ENCODE measurements at regions not wholly inside any gene's neighbourhood (a gene's known extent, or its start where the extent isn't known, plus 50 kb on each side); places are given as distances from the start of the nearest gene placed in this dataset.

DNA sequence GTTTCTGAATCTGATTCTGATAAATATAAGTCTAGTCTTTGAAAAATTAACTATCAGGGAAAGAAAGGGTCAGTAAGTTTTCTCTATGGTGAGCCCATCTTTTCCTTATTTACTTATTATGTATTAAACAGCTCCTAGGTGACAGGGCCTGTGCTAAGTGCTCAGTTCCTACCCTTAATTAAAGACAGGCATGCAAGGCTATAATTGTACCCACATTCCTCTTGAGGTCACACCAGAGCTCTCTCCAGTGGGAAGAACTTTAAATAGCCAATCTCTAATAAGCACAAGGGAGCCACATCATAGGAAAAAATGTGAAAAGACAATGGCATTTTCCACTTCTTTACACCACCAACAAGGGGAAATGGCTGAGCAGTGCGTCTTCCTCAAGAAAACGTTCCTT lies 421.8 kb upstream of the SLC35B3 start:
- no peak overlapping the region for H3K14ac ChIP-seq (replicated peaks; ENCODE audit: low read depth, low read length)
- no peak overlapping the region for H2BK120ac ChIP-seq (ENCODE audit: low read depth, low read length)
- H3K36me3 ChIP-seq (ENCODE audit: control insufficient read depth, insufficient read depth, low read length), result no peaks in the 10 kb centered on the region
- CTCF ChIA-PET, result no interaction called here
- no TSS peak for BruUV-seq (replicated peaks)
- H4K91ac ChIP-seq (ENCODE audit: insufficient read depth, low read depth, low read length), result no peak overlapping the region
- in situ Hi-C loops (cut with MboI; ENCODE audit: low sequenced_read_pairs) (no loop called here), dilution Hi-C loops (cut with HindIII; ENCODE audit: low sequenced_read_pairs, unreplicated experiment) (no loop called here), intact Hi-C loops (cut with micrococcal nuclease) (no loop called here)
- no peak overlapping the region for H2BK15ac ChIP-seq (ENCODE audit: low read depth, low read length)
- no peak overlapping the region for H3K56ac ChIP-seq (ENCODE audit: extremely low read depth, insufficient read depth, low read length)
- no peak overlapping the region for H3K9ac ChIP-seq (ENCODE audit: low read depth, low read length)
- H2BK20ac ChIP-seq (ENCODE audit: low read depth, low read length), result no peak overlapping the region
- no peak overlapping the region for H4K8ac ChIP-seq (ENCODE audit: low read depth in 2 of 2, low read length in 2 of 2)
- no peak overlapping the region for H2AK5ac ChIP-seq (ENCODE audit: low read depth, low read length)
- no CpG with 5 or more reads among the region's 2 CpGs for WGBS, 2 experiments (ENCODE audit: extremely low coverage in 2 of 2, insufficient read length in 1 of 2)
- H3K79me1 ChIP-seq (ENCODE audit: low read depth in 1 of 2, low read length in 2 of 2), result no peaks in the 10 kb centered on the region
- TF ChIP-seq SMC3 (IDR thresholded peaks at IDR 0.05; ENCODE audit: low read depth, low read length) (no peak), MAZ (IDR thresholded peaks at IDR 0.05; ENCODE audit: borderline replicate concordance, low read depth, low read length) (no peak), RAD21 (IDR thresholded peaks at IDR 0.05; ENCODE audit: low read length) (no peak), BHLHE40 (IDR thresholded peaks at IDR 0.05; ENCODE audit: low read depth, low read length) (no peak), MXI1 (IDR thresholded peaks at IDR 0.05; ENCODE audit: borderline replicate concordance, low read depth, low read length) (no peak), MAFK (IDR thresholded peaks at IDR 0.05; ENCODE audit: low read depth, low read length) (no peak), RCOR1 (IDR thresholded peaks at IDR 0.05; ENCODE audit: insufficient replicate concordance, low read length) (no peak), NFE2L2 (IDR thresholded peaks at IDR 0.05; ENCODE audit: low read depth, low read length) (no peak)
- TF ChIP-seq, protein P1, sequence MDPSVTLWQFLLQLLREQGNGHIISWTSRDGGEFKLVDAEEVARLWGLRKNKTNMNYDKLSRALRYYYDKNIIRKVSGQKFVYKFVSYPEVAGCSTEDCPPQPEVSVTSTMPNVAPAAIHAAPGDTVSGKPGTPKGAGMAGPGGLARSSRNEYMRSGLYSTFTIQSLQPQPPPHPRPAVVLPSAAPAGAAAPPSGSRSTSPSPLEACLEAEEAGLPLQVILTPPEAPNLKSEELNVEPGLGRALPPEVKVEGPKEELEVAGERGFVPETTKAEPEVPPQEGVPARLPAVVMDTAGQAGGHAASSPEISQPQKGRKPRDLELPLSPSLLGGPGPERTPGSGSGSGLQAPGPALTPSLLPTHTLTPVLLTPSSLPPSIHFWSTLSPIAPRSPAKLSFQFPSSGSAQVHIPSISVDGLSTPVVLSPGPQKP (IDR thresholded peaks at IDR 0.05; ENCODE audit: borderline replicate concordance, low read depth, low read length), result no peak
- no peak overlapping the region for H3K4me3 ChIP-seq (ENCODE audit: insufficient read depth, low read depth, low read length)
- H3K18ac ChIP-seq (ENCODE audit: low read depth, low read length), result no peak overlapping the region
- no peak overlapping the region for H3K4ac ChIP-seq (ENCODE audit: low read depth, low read length)
- no peak overlapping the region for H3K23ac ChIP-seq (ENCODE audit: low read depth, low read length)
- no peaks in the 10 kb centered on the region for H4K20me1 ChIP-seq (ENCODE audit: insufficient read depth, low read length)
- H2BK5ac ChIP-seq (ENCODE audit: low read depth, low read length, poor library complexity, severe bottlenecking), result no peak overlapping the region
- DNase-seq (no peak), ATAC-seq (ENCODE audit: low read depth) (no peak)
- no peak overlapping the region for H3K4me2 ChIP-seq (ENCODE audit: low read depth, low read length)
- no peaks in the 10 kb centered on the region for H3K27me3 ChIP-seq (ENCODE audit: control insufficient read depth, insufficient read depth, low read length)
- H3K4me1 ChIP-seq (ENCODE audit: control insufficient read depth, insufficient read depth, low read length), result no peaks in the 10 kb centered on the region
- H2AFZ ChIP-seq (replicated peaks; ENCODE audit: low read length, poor library complexity), result no peak overlapping the region
- no peaks in the 10 kb centered on the region for H3K9me1 ChIP-seq (ENCODE audit: insufficient read depth, low read length)
- H4K5ac ChIP-seq (ENCODE audit: low read depth, low read length), result no peak overlapping the region
- no peak overlapping the region for H2AK9ac ChIP-seq (replicated peaks; ENCODE audit: low read depth, low read length, poor library complexity)
- H3K27ac ChIP-seq (ENCODE audit: insufficient read depth, low read length), result no peak overlapping the region
- POLR2A ChIA-PET (ENCODE audit: unreplicated experiment), result no interaction called here
- peaks cover 16% of the 10 kb centered on the region for H3K9me3 ChIP-seq (ENCODE audit: control insufficient read depth, insufficient read depth, low read length)
